ENCODE measurements at regions not wholly inside any gene's neighbourhood (a gene's known extent, or its start where the extent isn't known, plus 50 kb on each side); places are given as distances from the start of the nearest gene placed in this dataset.

GRCh38 chr6:132161283-132161682 lies 210.1 kb upstream of the CCN2 start:
- DNase-seq (ENCODE audit: low read depth), result peak; percentile 32
- in situ Hi-C loops (cut with HindIII; ENCODE audit: low pct_unique_long_range_greater_than_20kb, low sequenced_read_pairs), result no loop called here

GRCh38 chr6:132153221-132153898 lies 202.2 kb upstream of the CCN2 start:
- in situ Hi-C loops (cut with HindIII; ENCODE audit: low pct_unique_long_range_greater_than_20kb, low sequenced_read_pairs), result no loop called here
- DNase-seq (ENCODE audit: low read depth), result no peak

- in situ Hi-C loops (cut with HindIII; ENCODE audit: low pct_unique_long_range_greater_than_20kb, low sequenced_read_pairs), result no loop called here
- no peak for DNase-seq (ENCODE audit: low read depth)
Observed at GRCh38 chr6:132147530-132148011, 196.4 kb upstream of the CCN2 start.

- DNase-seq (ENCODE audit: low read depth), result no peak
- in situ Hi-C loops (cut with HindIII; ENCODE audit: low pct_unique_long_range_greater_than_20kb, low sequenced_read_pairs), result no loop called here
Observed at GRCh38 chr6:132144456-132144855, 193.3 kb upstream of the CCN2 start.

- DNase-seq (ENCODE audit: low read depth), result no peak
- in situ Hi-C loops (cut with HindIII; ENCODE audit: low pct_unique_long_range_greater_than_20kb, low sequenced_read_pairs), result no loop called here
Observed at GRCh38 chr6:132143258-132143657, 192.1 kb upstream of the CCN2 start.

- in situ Hi-C loops (cut with HindIII; ENCODE audit: low pct_unique_long_range_greater_than_20kb, low sequenced_read_pairs), result no loop called here
- no peak for DNase-seq (ENCODE audit: low read depth)
Observed at GRCh38 chr6:132142768-132143167, 191.6 kb upstream of the CCN2 start.

- in situ Hi-C loops (cut with HindIII; ENCODE audit: low pct_unique_long_range_greater_than_20kb, low sequenced_read_pairs), result no loop called here
Observed at GRCh38 chr6:132142308-132142707, 191.1 kb upstream of the CCN2 start.

GRCh38 chr6:132140189-132140588 lies 189.0 kb upstream of the CCN2 start:
- in situ Hi-C loops (cut with HindIII; ENCODE audit: low pct_unique_long_range_greater_than_20kb, low sequenced_read_pairs), result no loop called here
- no peak for DNase-seq (ENCODE audit: low read depth)

More at GRCh38 chr6:132142308-132142707, 191.1 kb upstream of the CCN2 start:
- DNase-seq (ENCODE audit: low read depth), result no peak

GRCh38 chr6:132139611-132140010 lies 188.4 kb upstream of the CCN2 start:
- DNase-seq (ENCODE audit: low read depth), result no peak
- in situ Hi-C loops (cut with HindIII; ENCODE audit: low pct_unique_long_range_greater_than_20kb, low sequenced_read_pairs), result no loop called here

GRCh38 chr6:132136981-132137380 lies 185.8 kb upstream of the CCN2 start:
- in situ Hi-C loops (cut with HindIII; ENCODE audit: low pct_unique_long_range_greater_than_20kb, low sequenced_read_pairs), result no loop called here

GRCh38 chr6:132135409-132135808 lies 184.2 kb upstream of the CCN2 start:
- in situ Hi-C loops (cut with HindIII; ENCODE audit: low pct_unique_long_range_greater_than_20kb, low sequenced_read_pairs), result no loop called here
- no peak for DNase-seq (ENCODE audit: low read depth)

More at GRCh38 chr6:132136981-132137380, 185.8 kb upstream of the CCN2 start:
- DNase-seq (ENCODE audit: low read depth), result no peak

GRCh38 chr6:132133736-132134445 lies 182.7 kb upstream of the CCN2 start:
- in situ Hi-C loops (cut with HindIII; ENCODE audit: low pct_unique_long_range_greater_than_20kb, low sequenced_read_pairs), result no loop called here
- DNase-seq (ENCODE audit: low read depth), result no peak

GRCh38 chr6:132132924-132133639 lies 181.9 kb upstream of the CCN2 start:
- in situ Hi-C loops (cut with HindIII; ENCODE audit: low pct_unique_long_range_greater_than_20kb, low sequenced_read_pairs), result no loop called here
- no peak for DNase-seq (ENCODE audit: low read depth)

- DNase-seq (ENCODE audit: low read depth), result no peak
- in situ Hi-C loops (cut with HindIII; ENCODE audit: low pct_unique_long_range_greater_than_20kb, low sequenced_read_pairs), result no loop called here
Observed at GRCh38 chr6:132132422-132132821, 181.2 kb upstream of the CCN2 start.

GRCh38 chr6:132131758-132132157 lies 180.6 kb upstream of the CCN2 start:
- peak; percentile 81 for DNase-seq (ENCODE audit: low read depth)
- in situ Hi-C loops (cut with HindIII; ENCODE audit: low pct_unique_long_range_greater_than_20kb, low sequenced_read_pairs), result no loop called here

- in situ Hi-C loops (cut with HindIII; ENCODE audit: low pct_unique_long_range_greater_than_20kb, low sequenced_read_pairs), result no loop called here
Observed at GRCh38 chr6:132131351-132131750, 180.2 kb upstream of the CCN2 start.

GRCh38 chr6:132130626-132131298 lies 179.6 kb upstream of the CCN2 start:
- no peak for DNase-seq (ENCODE audit: low read depth)
- in situ Hi-C loops (cut with HindIII; ENCODE audit: low pct_unique_long_range_greater_than_20kb, low sequenced_read_pairs), result no loop called here

More at GRCh38 chr6:132131351-132131750, 180.2 kb upstream of the CCN2 start:
- DNase-seq (ENCODE audit: low read depth), result no peak

GRCh38 chr6:132128424-132128823 lies 177.3 kb upstream of the CCN2 start:
- in situ Hi-C loops (cut with HindIII; ENCODE audit: low pct_unique_long_range_greater_than_20kb, low sequenced_read_pairs), result no loop called here
- no peak for DNase-seq (ENCODE audit: low read depth)

- in situ Hi-C loops (cut with HindIII; ENCODE audit: low pct_unique_long_range_greater_than_20kb, low sequenced_read_pairs), result no loop called here
- no peak for DNase-seq (ENCODE audit: low read depth)
Observed at GRCh38 chr6:132126150-132126549, 175.0 kb upstream of the CCN2 start.

Measured in Caki2 (cell line).